ENCODE measurements at regions not wholly inside any gene's neighbourhood (a gene's known extent, or its start where the extent isn't known, plus 50 kb on each side); places are given as distances from the start of the nearest gene placed in this dataset.

DNA sequence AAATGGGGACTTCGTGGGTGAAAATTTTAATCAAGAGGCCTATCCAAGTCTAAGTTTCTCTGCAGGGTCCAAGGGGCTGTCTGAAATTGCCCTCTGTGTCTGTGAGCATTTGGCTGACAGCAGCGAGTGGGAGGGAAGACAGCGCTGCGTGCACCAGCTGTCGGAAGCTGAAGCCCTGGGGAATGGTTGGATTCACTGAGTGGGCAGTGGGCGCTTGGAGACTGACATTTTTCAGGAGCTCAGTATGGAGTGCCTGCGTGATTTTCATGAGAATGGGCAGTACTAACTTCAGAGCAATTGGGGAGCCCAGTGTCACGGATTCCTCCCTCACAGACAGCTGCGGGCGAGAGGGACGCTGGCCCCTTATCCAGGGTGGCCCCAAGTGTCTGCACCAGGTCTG lies 388.8 kb upstream of the B3GAT1 start:
- TF ChIP-seq EP300 (IDR thresholded peaks at IDR 0.05) (no peak), POLR2A (IDR thresholded peaks at IDR 0.05) (no peak), POLR2AphosphoS5 (IDR thresholded peaks at IDR 0.05) (no peak)
- TF ChIP-seq, protein P1, sequence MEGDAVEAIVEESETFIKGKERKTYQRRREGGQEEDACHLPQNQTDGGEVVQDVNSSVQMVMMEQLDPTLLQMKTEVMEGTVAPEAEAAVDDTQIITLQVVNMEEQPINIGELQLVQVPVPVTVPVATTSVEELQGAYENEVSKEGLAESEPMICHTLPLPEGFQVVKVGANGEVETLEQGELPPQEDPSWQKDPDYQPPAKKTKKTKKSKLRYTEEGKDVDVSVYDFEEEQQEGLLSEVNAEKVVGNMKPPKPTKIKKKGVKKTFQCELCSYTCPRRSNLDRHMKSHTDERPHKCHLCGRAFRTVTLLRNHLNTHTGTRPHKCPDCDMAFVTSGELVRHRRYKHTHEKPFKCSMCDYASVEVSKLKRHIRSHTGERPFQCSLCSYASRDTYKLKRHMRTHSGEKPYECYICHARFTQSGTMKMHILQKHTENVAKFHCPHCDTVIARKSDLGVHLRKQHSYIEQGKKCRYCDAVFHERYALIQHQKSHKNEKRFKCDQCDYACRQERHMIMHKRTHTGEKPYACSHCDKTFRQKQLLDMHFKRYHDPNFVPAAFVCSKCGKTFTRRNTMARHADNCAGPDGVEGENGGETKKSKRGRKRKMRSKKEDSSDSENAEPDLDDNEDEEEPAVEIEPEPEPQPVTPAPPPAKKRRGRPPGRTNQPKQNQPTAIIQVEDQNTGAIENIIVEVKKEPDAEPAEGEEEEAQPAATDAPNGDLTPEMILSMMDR (IDR thresholded peaks at IDR 0.05), result no peak

DNA sequence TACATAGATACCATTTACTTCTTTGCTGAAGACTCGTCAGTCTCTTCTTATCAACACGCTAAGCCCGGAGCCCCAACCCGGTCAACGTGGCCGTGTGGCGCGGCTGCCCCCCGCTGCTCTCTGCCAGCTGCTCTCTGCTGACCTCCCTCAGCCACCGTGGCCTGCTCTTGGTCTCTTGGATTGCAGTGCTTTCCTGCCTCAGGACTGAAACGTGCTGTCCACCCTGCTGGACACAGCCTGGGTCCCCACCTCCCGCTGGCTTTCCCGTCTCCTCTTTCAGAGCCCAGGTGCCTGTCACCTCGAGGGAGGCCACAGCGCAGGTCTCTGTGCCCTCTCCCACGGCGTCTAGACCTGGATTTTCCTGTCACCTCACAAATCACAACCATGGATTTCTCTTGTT lies 388.1 kb upstream of the B3GAT1 start:
- Histone ChIP-seq H3K4me1 (no peaks in the 10 kb centered on the region), H3K36me3 (no peaks in the 10 kb centered on the region), H3K27ac (no peak overlapping the region), H3K27me3 (no peaks in the 10 kb centered on the region), H3K9me3 (no peaks in the 10 kb centered on the region), H3K4me3 (no peak overlapping the region)
- TF ChIP-seq, protein P1 (IDR thresholded peaks at IDR 0.05), result no peak
- TF ChIP-seq POLR2AphosphoS5 (IDR thresholded peaks at IDR 0.05) (no peak), EP300 (IDR thresholded peaks at IDR 0.05) (no peak), POLR2A (IDR thresholded peaks at IDR 0.05) (no peak)
- WGBS, 2 donors, result 79 to 86% methylated on average over 17 of the region's 17 CpGs
- peak in 1 of 2 donors; percentile 58 for DNase-seq
- no peak for ATAC-seq (ENCODE audit: low FRiP score in 2 of 2)

More for the DNA sequence above, 388.8 kb upstream of the B3GAT1 start:
- Histone ChIP-seq H3K27ac (no peak overlapping the region), H3K36me3 (no peaks in the 10 kb centered on the region), H3K4me3 (no peak overlapping the region), H3K27me3 (no peaks in the 10 kb centered on the region), H3K9me3 (no peaks in the 10 kb centered on the region), H3K4me1 (no peaks in the 10 kb centered on the region)
- DNase-seq (no peak), ATAC-seq (ENCODE audit: low FRiP score in 2 of 2) (peak in 1 of 2 donors; percentile 17)
- WGBS, 2 donors, result 77 to 79% methylated on average over 11 of the region's 11 CpGs

DNA sequence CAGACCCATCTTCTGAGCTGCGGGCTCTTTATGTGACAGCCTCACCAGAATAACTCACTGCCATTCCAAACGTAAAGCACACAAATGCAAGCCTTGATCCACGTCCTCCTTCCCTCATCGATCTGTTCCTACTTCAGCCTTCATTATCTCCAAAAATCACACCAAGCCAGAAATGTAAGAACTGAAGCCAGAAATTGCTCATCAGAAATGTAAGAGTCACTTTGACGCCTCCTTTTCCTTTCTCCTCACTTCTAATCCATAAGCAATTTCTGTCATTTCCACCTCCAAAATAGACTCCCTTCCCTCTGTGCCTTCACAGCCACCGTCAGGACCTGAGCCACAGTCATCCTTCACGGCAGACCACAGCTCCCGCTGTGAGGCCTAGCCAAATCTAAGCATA lies 387.3 kb upstream of the B3GAT1 start:
- no peak overlapping the region for H3K27ac ChIP-seq
- DNase-seq (no peak), ATAC-seq (ENCODE audit: low FRiP score in 2 of 2) (no peak)
- H3K9me3 ChIP-seq, result no peaks in the 10 kb centered on the region
- no peaks in the 10 kb centered on the region for H3K4me1 ChIP-seq
- no peak for TF ChIP-seq POLR2AphosphoS5 (IDR thresholded peaks at IDR 0.05)
- TF ChIP-seq, protein P1 (IDR thresholded peaks at IDR 0.05), result no peak
- H3K4me3 ChIP-seq, result no peak overlapping the region
- no peaks in the 10 kb centered on the region for H3K27me3 ChIP-seq
- no peaks in the 10 kb centered on the region for H3K36me3 ChIP-seq
- 76 to 78% methylated on average over 8 of the region's 8 CpGs for WGBS, 2 donors

DNA sequence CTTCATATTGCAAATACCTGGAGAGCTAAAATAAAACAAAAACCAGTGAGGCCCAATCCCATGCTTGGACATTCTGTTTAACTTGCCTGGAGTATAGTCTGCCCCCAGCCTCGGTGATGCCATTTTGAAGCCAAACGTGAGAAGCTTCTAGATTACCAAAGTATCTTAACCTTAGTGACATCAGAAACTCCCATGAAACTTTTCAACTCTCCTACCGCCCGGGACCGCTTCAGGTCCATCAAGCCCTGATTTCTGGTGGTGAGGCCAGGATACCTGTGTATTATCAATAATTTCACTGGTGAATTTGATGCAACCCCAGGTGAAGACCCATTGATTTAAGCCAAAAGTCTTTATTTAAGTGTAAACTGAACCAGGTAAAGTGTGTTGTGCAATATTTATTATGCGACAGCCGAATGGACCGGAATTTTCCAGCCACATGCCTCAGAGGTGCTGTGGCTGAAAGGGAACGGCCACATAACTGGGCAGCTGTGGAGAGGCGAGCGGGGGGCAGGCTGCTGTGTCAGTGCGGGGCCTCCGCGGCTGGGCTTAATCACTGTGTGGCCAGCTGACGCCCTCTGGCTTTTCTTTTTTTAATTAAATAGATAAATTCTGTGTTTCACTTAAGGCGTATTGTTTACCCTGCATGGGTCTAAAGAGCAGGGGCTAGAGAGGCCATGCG lies 385.5 kb upstream of the B3GAT1 start:
- Histone ChIP-seq H3K4me3 (no peak overlapping the region), H3K27me3 (no peaks in the 10 kb centered on the region), H3K36me3 (no peaks in the 10 kb centered on the region), H3K4me1 (no peaks in the 10 kb centered on the region), H3K9me3 (no peaks in the 10 kb centered on the region), H3K27ac (no peak overlapping the region)
- ATAC-seq (ENCODE audit: low FRiP score in 2 of 2), result no peak
- TF ChIP-seq POLR2AphosphoS5 (IDR thresholded peaks at IDR 0.05), result no peak
- TF ChIP-seq POLR2A (IDR thresholded peaks at IDR 0.05), result no peak
- TF ChIP-seq, protein P1 (IDR thresholded peaks at IDR 0.05), result no peak
- no peak for TF ChIP-seq EP300 (IDR thresholded peaks at IDR 0.05)
- 83 to 92% methylated on average over 17 of the region's 17 CpGs for WGBS, 2 donors
- peak in 1 of 2 donors; percentile 58 for DNase-seq

DNA sequence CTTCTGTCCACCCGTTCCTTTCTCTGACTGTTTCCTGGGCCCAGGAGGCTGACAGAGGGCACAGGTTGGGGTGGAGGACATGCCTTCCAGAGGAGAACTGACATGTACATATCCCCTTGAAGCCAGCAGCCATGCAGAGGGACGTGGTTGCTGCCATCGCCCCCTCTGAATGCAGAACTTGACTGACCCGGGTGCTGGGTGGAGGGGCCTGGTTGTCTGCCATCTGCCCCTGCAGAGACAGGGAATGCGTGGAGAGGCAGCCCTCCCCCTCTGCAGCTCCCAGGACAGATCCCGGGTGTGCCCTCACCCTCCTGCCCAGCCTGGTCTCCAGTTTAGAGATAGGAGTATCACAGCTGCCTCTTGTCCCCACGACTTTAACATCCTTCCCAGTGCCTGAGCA lies 383.0 kb upstream of the B3GAT1 start:
- Histone ChIP-seq H3K36me3 (no peaks in the 10 kb centered on the region), H3K27ac (no peak overlapping the region), H3K9me3 (no peaks in the 10 kb centered on the region), H3K4me1 (no peaks in the 10 kb centered on the region), H3K27me3 (no peaks in the 10 kb centered on the region), H3K4me3 (no peak overlapping the region)
- TF ChIP-seq POLR2AphosphoS5 (IDR thresholded peaks at IDR 0.05), result no peak
- TF ChIP-seq EP300 (IDR thresholded peaks at IDR 0.05), result no peak
- TF ChIP-seq, protein P1 (IDR thresholded peaks at IDR 0.05), result no peak
- TF ChIP-seq POLR2A (IDR thresholded peaks at IDR 0.05), result no peak
- ATAC-seq (ENCODE audit: low FRiP score in 2 of 2), result no peak
- WGBS, 2 donors, result 74 to 77% methylated on average over 2 to 7 of the region's 7 CpGs
- DNase-seq, result peak in 1 of 2 donors; percentile 25
